Stimulated activated CD4-positive, alpha-beta T cell treated with anti-CD3 and anti-CD28 coated beads, Interleukin-15, amount 100 ng/mL, for 1 hour (primary cell): ENCODE measurements at regions not wholly inside any gene's neighbourhood (a gene's known extent, or its start where the extent isn't known, plus 50 kb on each side); places are given as distances from the start of the nearest gene placed in this dataset.

Experiments used
- DNase-seq, 2 donors: peaks; one replicate each; pipeline ENCODE4 v3.0.0-alpha.2; 2020; ENCODE audit warnings: low read depth in 1 of 2, low spot score in 1 of 2

- DNase-seq, result no peak
Observed at GRCh38 chr3:182245059-182245458, 533.3 kb downstream of the SOX2 start.

- no peak for DNase-seq
Observed at GRCh38 chr3:182246870-182247269, 535.1 kb downstream of the SOX2 start.

- DNase-seq, result no peak
Observed at GRCh38 chr3:182248349-182248880, 536.7 kb downstream of the SOX2 start.

- no peak for DNase-seq
Observed at GRCh38 chr3:182252802-182253201, 540.5 kb upstream of the ATP11B start.

DNA sequence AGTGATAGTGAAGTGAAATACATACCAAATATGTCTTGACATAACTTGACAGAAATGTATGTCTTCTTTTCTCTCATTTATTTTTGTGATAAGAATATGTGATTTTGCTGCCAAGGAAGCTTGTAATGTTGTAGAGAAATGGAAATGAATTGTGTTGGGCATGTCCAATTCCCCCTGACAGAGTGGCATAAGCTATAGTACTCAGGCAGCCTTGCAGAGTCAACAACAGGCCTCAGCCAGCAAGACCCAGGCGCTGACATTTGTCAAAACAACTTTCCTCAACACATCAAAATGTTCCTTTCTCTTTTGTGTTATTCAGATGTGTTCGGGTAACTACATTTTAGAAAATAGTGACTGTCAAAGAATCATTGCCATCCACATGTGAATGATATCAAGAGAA lies 538.1 kb upstream of the ATP11B start:
- DNase-seq, result no peak

DNA sequence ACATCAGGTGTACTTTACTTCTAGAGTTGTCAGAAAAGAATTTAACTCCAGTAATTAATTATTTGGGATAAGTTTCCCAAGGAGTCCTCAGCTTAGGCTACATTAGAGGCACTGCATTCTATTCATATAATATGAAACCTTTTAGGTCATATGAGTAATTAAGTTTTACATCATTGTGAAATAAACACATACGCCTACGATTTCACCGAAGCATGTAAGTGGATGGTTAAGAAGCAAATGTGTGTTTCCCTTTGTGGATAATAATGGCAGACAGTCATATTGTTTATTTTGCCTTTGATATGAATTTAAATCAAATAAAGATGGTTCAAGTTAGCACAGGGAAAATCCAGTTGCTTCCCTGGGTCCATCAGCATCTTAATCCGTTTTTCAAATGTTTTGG lies 535.9 kb upstream of the ATP11B start:
- DNase-seq, result no peak

DNA sequence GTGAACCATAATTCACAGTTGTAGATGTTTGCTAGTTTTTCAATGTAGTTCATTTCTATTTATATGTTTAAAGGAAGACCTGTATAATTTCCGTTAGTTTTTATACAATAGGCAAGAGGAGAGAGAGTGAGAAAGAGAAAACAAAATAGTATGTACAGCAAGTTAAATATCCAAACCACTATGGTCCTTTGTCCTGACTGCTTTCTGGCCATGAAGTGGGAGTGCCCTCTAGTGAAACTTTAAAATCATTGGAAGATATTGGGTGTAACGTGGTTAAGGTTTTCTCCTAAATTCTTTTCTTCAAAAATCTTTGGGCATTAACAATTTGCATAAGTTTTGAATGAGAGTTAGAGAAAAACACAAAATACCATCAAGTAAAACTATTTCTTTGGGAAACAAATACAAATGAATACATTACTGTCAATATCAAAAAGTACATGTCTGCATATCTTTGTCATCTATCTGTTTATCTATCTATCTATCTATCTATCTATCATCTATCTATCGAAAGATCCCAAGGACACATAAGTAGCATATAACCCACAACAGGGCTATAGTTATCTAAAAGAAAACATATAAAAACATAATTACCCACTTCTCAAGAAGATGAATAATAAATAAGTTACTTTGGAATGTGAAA lies 534.6 kb upstream of the ATP11B start:
- no peak for DNase-seq

DNA sequence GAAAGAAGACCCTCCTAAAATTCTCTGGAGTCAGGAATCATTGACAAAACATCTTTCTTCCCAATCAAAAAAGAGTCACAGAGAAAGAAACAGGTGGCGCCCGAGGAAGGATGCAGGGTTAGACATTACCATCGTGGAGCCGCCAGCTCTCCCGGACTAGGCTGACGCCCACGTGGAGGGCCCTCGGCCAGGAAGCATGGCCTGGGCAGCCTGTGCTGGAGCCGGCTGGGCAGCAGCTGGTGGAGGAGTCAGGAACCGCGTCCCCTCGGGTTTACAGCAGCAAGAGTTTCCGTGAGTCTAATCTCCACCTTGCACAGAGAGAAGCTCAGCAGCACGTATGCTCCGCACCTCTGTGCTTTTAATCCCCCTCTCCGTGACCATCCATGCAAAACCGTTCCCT lies 533.7 kb upstream of the ATP11B start:
- DNase-seq, result no peak

GRCh38 chr3:182261041-182261440 lies 532.3 kb upstream of the ATP11B start:
- DNase-seq, result no peak

GRCh38 chr3:182268711-182269110 lies 524.6 kb upstream of the ATP11B start:
- DNase-seq, result no peak

DNA sequence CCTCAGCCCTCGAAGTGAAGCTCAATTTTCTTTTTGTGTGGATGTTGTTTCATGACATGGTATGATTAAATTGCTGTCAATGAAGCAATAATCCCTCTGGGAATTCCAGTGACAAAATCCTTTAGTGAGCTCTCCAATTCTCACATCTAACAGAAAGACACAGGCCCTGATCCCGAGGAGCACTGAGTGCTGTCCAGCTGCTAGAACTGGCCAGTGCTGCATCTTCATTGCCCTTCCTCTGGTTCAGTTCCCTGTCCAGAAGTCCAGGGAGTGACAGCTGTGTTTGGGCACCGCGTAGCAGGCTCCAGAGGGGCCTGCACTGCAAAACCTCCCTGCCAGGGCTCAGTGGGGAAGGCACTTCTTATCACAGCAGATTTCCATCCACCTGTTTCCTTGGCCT lies 516.8 kb upstream of the ATP11B start:
- no peak for DNase-seq

- DNase-seq, result no peak
Observed at GRCh38 chr3:182284793-182285192, 508.5 kb upstream of the ATP11B start.

- no peak for DNase-seq
Observed at GRCh38 chr3:182292591-182292990, 500.7 kb upstream of the ATP11B start.

DNA sequence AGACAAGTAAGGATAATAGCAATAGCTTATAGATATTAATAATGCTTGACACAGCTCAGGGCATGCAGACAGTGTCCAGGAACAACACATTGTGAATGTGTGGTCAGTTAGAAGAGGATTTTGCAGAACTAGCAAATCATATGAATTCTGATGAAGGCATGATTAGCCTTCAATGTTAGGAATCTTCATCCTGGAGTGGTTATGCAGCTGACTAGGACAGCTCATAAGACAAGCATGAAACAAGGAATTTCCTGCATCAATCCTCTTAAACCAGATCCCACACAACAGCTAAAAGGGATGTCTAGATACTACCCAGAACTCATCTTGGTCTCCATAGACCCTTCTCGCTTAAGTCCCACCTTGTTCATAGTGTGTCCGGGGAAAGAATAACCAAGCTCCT lies 499.0 kb upstream of the ATP11B start:
- DNase-seq, result no peak

DNA sequence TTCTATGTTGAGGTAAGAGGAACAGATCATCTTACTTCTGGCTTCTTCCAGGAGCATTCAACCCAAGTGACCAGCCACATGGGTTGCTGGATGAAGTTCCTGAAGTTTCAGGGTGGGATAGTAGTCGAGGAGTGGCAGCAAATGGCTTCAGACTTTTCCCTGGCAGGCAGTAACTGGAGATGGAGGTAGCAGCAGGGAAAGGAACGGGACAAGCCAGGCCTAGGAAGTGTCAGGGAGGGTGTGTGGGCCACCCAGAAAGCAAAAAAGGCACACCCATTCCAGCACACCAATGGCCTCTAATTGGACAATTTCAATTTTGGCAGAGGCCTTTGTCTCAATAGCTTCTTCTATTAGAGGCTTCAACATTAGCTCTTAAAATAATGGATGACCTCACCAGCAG lies 498.6 kb upstream of the ATP11B start:
- DNase-seq, result no peak

GRCh38 chr3:182300266-182300665 lies 493.0 kb upstream of the ATP11B start:
- DNase-seq, result no peak

DNA sequence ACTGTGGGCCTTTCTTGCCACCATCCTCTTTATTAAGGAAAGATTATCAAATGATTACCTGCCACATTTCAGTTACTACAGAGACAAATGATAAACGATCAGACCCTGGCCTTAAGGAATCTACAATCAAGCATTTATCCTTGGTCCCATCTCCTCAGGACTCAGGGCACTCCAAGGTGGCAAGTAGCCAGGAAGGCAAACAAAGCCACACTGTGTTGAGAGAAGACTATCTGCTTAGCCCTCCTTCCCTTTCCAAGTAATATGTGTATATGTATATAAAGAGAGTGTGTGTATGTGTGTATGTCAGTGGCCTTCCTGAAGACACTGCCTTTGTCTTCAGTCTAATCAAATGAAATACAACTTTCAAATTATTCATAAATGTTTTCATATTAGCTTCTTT lies 490.1 kb upstream of the ATP11B start:
- DNase-seq, result no peak

GRCh38 chr3:182305881-182306665 lies 487.2 kb upstream of the ATP11B start:
- no peak for DNase-seq

DNA sequence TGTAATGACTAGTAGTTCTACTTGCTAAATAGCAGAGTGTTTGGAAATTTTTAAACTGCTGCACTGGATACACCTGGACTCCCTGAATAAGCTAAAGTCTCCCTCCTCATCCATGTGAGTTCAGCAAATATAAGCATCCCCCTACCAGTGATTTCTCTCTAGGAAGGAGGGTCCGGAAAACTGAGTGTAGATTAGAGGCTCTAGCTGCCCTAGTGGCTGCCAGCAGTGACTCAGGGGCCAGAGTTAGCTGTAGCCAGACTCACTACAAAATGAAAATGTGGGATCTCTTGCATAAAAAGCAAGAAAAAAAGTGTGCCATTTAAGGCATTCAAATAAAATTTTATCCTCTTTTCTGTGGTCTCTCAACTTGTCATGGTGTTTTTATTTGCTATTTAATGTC lies 485.0 kb upstream of the ATP11B start:
- DNase-seq, result no peak

DNA sequence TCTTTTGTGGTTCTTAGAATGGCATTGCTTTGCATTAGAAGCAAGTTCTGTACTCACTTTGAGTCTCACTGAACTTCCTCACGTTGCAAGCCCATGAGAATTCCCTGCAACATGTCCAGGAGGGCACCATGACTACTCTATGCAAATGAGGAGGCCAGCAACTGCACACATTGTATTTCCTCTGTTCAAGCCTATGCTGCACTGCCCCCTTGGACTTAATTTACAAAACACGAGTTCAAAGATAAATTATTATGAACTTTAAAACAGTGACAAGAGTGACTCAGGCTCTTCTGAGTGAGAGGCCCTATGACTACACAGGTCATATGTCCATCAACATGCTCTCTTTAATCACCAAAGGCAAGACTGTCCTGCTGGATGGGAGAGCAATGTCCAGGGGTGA lies 484.2 kb upstream of the ATP11B start:
- DNase-seq, result no peak

DNA sequence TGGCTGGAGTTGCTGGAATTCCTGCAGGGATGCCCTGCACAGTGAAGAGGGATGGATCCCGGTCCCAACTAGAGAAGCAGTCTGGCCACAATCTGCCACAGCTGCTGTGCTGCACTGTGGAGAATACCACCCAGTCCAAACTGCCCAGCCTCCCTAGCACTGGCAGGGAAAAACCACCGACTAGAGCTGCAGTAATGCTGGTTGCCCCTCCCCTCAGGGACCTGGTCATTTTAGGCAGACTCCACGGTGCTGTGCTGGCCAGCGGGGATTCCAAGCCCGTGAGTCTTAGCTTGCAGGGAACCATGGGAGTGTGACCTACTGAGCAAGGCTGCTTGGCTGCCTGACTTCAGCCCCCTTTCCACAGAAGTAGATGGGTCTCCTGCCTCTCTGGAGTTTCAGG lies 478.0 kb upstream of the ATP11B start:
- DNase-seq, result no peak

DNA sequence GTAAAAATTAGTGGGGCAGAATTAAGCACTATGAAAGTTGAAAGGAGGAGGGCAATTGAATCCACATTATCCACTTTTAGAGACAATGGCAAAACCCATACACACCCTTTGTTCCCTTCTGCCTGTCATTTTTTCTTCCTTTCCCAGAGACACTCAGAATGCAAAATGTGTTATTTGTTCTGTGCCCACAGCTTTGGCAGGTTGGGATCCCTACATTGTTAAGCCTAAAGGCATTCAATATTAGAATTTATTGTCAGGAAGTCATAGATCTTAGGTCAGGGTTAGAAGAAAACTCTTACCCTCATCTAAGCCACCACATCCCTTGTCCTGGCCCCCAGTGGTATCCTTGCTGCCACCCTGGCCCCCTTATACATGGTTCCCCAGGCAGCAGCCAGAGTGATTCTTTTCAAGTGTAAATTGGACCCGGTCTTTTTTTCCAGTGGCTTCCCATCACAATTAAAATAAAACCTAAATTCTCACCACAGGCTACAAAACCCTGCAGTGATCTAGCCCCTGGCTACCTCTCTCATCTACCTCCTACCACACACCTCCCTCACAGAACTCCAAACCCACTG lies 470.1 kb upstream of the ATP11B start:
- no peak for DNase-seq
